ENCODE measurements at regions not wholly inside any gene's neighbourhood (a gene's known extent, or its start where the extent isn't known, plus 50 kb on each side); places are given as distances from the start of the nearest gene placed in this dataset.

DNA sequence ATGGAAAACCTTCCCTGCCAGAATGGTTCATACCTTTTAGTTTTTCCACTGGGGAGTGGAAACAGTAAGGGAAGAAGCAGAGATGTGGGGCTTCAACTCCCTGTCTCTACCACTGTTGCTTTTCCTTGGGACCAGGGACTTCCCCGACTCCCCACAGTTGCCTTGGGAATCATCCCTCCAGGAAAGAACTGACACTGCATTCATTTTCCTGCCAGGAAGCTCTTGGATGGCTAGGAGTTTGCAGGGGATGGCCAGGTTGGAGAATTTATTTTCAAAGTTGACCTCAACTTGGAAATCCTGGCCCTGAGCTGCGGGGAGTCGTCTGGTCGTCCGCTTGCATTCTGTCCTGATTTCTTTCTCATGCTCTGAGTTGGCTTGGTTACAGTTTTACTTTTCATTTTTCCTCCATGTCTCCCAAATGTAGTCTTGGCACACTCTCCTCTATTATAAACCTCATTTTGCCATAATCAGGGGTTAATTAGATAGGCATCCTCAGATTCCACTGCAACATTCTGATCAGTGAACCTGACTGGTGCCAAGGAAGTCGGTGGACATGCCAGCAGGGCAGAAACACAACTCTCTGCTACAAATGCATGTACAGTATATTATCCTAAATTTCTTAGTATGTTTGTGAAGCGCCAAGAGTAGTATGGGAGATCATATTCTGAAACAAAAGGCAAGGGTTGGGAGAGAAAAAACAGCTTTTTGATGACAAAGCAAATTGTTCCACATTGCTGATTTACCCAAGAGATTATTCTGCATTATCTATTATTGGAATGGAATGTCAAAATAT is 220.5 kb upstream of the XYLT1 start:
- DNase-seq (ENCODE audit: low read depth in 3 of 3, low spot score in 2 of 3): no peak

DNA sequence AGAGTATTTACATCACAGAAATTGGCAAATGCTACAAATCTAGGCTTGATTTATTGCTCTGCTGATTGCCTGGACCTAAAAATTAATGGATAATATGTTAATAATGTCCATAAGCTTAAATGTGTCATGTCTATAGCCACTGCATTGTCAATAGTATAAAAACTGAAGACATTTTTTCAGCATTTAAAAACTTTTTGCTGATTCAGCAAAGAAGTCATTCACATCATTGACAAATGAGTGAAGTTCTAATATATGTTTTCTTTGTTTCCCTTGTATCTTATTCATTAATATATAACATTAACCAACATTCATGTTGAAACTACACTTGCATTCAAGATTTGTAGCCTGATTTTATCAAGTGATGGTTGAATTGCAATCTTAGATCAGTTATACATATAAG is 214.7 kb upstream of the XYLT1 start:
- no peak for DNase-seq (ENCODE audit: low read depth in 3 of 3, low spot score in 2 of 3)

DNA sequence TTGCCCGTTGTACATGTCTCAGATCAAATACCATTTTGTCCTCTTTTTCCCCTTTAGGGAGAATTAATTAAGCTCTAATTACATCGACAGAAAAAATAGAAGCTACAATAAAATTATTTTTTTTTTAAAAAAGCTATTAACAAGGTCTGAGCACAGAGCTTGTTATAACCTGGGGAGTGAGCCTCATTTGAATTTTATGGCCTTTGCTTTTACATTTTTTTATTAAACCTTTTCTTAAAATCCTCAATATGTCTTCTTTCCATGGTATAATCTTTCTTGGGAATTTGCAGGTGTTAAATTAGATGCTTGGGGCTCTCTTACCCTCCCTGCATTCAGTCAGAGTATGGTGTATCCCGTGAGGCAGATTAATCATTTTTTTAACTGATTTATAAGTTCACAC is 212.5 kb upstream of the XYLT1 start:
- DNase-seq (ENCODE audit: low read depth in 3 of 3, low spot score in 2 of 3): no peak

DNA sequence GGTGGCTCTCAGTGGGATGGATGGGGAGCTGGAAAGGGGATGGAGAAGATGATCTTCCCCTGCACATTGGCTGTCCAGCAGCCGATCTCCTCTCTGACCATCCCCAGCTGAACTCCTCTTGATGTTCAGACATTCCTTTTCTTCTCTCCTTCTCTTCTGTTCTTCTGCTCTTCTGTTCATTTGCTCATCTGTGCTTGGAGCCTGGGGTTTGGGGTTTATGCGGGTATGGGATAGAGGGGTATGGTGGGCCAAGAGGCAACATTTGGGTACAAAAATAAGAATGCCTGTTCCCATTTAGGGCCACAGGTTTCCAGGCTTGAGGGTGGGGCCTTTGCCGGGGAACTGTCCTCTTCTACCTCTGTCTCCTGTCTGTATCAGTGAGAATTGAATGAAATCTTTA is 205.4 kb upstream of the XYLT1 start:
- DNase-seq (ENCODE audit: low read depth in 3 of 3, low spot score in 2 of 3): no peak

DNA sequence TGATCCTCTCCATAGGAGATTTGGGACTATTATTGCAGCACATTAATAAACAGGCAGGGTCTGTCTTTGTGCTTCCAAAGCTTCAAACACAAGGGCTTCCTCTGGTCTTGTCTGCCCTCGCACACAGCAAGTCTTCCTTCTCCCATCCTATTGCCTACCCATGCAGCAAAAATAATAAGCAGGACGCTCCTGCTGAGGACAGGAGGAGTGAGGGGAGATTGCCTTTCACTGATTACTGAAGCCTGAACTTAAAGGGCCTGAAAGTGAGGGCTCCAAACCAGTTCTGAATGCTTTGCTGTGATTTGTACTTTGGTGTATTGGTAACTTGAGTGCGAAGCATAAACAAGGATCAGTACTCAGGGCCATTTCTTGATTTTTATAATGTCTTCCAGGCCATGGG is 197.6 kb upstream of the XYLT1 start:
- DNase-seq (ENCODE audit: low read depth in 3 of 3, low spot score in 2 of 3): no peak

DNA sequence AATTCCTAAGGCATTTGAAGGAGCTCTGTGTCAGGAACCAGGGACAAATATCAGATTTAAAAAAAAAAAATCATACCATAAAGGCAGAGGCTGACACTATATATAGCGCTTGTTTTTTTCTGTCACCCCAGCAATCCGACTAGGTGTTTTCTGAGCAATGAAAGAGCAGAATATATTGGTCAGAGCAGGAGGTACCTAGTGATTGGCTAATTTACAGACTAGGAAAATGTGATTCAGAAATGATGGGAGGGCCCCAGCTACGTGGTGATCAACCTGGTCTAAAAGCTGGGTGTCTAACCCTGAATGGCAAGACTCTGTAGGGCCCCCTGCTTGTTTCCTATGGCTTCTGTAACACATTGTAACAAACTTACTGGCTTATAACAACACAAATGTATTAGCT is 195.5 kb upstream of the XYLT1 start:
- no peak for DNase-seq (ENCODE audit: low read depth in 3 of 3, low spot score in 2 of 3)

DNA sequence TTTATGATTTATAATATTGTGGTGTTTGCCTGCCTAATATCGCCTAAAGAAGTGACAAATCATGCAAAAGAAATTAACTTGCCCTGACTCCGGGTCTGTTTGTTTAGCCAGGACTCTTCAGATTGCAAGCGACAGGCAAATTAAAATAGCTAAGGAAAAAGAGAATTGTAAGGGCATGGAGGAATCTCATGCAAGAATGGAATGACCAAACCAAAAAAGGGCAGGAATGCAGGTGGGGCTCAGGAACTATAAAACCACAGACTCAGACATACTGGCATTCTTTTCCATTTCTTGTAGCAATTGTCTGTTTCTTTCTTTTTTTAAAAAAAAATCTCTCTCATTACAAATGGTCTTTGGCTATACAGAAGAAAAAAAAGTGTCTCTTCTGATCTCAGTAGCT is 188.1 kb upstream of the XYLT1 start:
- no peak for DNase-seq (ENCODE audit: low read depth in 3 of 3, low spot score in 2 of 3)

DNA sequence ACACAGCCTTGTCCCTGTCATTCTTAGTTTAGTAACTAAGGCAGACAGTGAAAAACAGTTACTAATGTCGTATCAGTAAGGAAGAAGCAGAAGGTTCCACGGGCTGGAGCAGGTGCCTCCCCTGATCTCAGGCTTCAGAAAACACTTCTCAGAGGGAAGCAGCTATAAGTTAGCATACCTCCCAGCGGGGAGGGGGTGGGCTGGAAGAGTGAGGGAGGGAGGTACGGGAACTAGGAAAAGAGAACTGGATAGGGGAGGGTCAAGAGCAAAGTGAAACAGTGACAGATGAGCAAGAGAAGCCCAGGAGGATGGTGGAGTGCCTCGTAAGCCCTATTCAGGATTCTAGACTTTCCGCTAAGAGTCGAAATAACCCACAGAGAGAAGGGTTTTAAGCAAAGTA is 186.3 kb upstream of the XYLT1 start:
- DNase-seq (ENCODE audit: low read depth in 3 of 3, low spot score in 2 of 3): no peak

DNA sequence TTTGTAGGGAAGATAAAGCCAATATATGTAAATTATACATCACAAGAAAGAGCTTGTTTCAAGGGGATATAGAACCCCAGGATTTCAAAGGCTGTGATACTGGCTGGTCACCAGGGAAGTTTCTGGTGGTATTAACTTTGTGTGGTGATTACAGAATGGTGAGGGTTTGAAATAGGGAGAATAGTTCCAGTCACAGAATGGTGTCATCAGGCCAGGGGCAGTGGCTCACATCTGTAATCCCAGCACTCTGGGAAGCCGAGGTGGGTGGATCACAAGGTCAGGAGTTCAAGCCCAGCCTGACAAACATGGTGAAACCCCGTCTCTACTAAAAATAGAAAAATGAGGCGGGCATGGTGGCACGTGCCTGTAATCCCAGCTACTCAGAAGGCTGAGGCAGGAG is 183.8 kb upstream of the XYLT1 start:
- DNase-seq (ENCODE audit: low read depth in 3 of 3, low spot score in 2 of 3): no peak

DNA sequence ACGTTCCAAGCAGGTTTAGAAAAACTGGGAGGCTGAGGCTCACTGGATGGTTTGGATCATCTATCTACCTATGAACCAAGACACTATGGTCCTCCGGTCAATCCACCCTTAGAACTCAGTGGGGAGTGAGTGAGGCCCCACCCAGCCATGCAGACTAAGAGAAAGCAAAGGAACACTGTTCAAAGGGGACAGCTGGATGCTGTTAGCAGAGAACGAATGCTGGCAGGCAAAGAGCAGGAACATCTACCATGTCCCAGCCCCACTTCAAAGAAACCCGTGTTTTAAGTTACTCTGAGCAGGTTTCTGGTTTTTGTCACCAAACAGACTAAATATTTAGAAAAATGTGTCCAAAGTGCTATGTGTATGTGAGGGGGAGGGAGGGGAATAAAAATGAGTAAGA is 183.4 kb upstream of the XYLT1 start:
- DNase-seq (ENCODE audit: low read depth in 3 of 3, low spot score in 2 of 3): no peak

DNA sequence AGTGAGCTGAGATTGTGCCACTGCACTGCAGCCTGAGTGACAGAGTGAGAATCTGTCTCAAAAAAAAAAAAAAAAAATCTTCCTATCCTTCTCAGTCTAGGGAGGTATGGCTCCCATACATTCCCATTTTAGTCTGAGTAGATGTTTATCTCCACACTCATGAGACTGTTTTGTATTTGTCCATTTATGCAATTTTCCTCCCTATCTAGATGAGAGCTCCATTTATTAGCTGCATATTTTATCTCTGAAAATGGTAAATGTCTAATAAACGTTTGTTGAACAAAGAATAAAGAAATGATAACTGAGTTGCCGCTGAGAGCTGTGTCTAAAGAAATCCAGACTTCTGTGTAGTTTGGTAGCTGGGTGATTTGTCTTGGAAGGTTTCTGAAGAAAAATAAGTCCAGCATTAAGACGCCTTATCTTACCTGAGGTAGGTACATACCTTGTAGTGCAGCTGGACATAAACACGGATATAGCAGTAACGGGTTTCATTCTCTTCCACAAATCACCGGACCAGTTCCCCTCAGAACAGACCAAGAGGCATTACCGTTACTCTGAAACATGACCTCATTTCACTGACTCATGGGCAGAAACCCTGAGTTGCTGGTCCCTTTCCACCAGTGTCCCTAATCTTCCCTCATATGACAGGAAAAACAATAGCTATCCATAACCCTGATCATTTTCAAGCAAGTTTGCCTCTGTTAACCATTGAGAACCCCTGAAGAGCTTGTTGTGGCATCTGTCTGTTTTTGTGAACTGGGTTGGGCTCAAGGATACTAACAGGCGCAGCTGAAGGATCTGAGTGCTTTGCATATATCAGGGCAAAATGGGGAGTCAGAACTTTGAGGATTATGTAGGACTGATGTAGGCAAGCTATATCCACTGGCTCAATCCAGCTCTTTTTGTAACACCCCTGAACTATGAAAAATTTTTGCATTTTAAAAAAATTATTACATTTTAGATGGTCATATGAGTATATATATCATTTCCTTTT is 177.4 kb upstream of the XYLT1 start:
- no peak for DNase-seq (ENCODE audit: low read depth in 3 of 3, low spot score in 2 of 3)

DNA sequence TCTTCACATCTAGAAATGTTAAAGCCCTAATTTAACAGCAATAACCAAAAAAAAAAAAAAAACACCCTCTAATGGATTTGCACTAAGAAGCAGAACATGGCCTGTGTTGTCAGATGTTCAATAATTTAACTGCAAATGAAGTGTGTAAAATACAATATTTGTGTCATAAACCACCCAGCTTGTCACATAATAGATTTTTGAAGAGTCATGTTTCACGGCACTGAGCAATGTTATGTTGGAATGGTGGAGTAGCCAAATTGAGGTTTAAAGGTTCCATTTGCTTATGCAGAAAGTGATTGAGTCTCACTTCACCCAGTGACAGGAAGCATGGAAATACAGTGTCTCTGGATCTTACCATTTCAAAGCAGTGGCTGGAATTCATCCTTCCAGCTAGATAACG is 173.2 kb upstream of the XYLT1 start:
- no peak for DNase-seq (ENCODE audit: low read depth in 3 of 3, low spot score in 2 of 3)

DNA sequence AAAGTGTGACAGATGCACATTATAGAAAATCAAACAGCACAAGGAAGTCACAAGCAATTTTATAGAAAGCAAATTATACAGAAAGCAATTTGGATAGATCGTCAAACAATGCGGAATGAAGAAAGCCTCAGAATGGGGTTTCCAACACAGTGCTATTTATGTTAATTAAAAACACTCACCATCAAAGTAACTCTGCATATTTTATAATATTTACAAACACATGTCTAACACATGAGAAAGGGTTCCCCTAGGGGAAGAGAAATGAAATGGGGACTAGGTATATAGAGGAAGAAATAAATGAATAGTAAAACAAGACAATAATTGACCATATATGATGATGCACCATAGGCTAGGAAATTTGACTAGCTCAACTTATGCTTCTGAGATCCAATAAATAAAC is 171.2 kb upstream of the XYLT1 start:
- DNase-seq (ENCODE audit: low read depth in 3 of 3, low spot score in 2 of 3): no peak

DNA sequence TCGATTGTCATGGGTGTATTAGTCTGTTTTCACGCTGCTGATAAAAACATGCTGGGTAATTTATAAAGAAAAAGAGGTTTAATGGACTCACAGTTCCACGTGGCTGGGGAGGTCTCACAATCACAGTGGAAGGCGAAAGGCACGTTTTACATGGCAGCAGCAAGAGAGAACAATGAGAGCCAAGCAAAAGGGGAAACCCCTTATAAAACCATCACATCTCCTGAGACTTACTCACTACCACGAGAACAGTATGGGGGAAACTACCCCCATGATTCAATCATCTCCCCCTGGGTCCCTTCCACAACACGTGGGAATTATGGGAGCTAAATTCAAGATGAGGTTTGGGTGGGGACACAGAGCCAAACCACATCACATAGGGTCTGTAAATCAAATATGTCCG is 167.4 kb upstream of the XYLT1 start:
- no peak for DNase-seq (ENCODE audit: low read depth in 3 of 3, low spot score in 2 of 3)

DNA sequence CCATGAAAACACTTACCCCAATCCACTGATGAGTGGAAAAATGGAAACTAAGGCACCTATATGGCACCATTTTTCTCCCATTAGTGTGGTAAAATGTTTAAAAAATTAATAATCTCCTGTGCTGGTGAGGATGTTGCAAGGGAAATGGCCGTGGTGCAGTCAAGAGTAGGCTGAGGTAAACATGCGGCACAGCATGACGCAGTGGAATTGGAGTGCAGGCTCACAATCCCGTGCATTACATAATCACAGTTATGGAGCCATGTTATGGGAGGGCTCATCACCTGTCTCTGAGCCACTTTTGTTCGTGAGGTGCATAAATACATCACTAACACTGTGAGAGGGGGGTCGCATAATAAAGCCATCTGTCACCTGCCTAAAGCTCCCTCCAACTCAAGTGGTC is 164.4 kb upstream of the XYLT1 start:
- no peak for DNase-seq (ENCODE audit: low read depth in 3 of 3, low spot score in 2 of 3)

DNA sequence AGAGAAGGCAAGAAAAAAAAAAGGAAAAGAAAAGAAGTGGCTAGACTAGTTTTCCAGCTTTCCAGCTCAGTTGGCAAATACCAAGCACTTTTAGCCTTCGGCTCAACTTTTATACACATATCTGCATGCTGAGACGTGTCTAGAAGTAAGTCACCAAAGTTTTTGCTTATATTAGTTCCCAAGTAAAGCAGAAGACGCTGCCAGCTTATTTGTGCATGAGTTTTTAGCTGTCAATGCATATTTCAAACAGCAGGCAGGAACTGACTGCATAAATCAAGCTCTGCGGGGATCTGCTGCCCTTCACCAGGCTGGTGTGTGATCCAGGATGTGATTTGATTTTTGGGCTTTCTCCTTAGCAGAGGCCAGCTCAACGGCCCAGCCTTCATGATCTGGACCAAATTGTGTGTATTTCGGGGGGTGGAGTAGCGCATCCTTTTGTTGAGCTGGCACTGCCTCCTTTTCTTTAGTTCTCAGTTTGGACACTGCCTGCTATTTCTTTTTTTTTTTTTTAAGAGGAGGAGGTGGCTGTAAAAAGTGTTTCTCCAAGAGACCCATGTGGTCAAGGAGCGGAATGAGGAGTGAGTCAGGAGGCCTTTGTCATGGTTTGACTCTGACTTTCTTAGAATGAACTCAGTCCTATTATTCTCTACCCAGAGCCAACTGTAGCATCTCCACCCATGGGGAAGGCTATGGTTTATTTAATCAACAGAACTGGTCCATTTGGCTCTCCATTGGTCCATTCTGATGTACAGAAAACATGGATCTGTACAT is 162.6 kb upstream of the XYLT1 start:
- DNase-seq (ENCODE audit: low read depth in 3 of 3, low spot score in 2 of 3): no peak

DNA sequence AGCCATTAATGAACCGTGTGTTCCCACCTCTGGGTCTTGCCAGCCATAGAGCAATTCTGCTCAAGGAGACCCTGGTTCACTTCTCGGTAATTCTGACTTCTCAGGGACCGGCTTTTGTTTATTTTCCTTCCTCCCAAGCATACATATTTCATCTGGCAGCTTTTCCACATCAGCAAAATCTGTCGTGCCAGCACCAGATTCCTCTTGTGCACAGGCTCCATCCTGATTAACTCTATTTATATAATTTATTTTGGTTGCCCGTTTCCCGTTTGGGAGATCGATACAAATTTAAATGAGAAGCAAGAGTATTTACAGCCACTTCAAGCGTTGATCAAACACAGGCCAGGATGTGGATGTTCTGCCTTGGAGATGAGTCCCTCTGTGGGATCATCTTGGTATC is 161.9 kb upstream of the XYLT1 start:
- no peak for DNase-seq (ENCODE audit: low read depth in 3 of 3, low spot score in 2 of 3)

DNA sequence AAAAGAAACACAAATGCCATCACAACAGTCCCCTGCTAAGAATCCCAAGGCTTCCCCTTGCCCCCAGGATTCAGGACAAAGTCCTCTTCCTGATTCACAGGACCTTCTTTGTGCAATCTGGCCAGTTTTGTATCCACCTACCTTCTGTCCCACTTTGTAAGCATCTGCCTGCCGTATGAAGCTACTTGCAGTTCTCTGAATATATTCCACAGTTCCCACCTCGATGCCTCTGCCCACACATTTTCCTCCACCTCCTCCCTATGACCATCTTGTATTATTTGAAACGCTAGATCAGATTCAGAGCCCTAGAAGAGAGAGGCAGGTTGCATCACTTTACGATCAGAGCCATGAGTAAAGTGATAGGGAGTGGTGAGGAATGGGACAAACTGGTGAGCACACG is 159.2 kb upstream of the XYLT1 start:
- no peak for DNase-seq (ENCODE audit: low read depth in 3 of 3, low spot score in 2 of 3)

DNA sequence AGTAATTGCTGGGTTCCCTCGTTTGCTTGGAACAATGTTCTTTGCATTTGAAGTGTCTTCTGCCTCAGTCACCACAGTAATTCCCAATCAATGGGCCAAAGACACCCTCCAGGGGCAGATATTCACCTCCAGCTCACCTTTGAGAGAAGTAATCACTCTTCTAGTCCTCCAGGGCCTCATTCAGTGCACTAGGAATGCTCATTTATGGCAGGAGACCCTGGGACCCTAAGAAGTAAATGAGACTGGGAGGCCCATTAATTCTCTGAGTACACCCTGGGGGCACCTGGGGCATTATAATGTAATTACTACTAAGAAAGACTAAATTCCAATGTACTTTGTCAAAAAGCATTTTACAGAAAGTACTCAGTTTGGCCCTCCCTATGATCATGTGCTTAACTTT is 158.2 kb upstream of the XYLT1 start:
- DNase-seq (ENCODE audit: low read depth in 3 of 3, low spot score in 2 of 3): no peak

DNA sequence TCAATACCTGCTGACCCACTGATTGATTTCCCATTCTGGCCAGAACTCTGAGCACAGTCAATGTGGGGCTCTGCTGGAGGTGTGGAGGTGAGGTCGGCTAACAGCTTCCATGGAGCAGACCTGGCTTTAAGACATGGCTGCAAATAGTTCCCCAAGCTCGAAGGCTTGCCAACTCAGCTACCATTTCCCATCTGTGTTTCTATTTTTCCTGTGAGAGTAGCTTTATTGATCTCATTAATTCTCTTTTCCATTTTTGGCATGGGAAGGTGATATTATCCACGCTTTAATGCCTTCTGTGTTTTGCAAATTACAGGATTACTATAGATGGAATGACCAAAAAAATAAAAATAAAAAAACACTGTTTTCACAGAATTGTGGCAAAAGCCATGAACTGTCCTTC is 151.6 kb upstream of the XYLT1 start:
- DNase-seq (ENCODE audit: low read depth in 3 of 3, low spot score in 2 of 3): no peak

DNA sequence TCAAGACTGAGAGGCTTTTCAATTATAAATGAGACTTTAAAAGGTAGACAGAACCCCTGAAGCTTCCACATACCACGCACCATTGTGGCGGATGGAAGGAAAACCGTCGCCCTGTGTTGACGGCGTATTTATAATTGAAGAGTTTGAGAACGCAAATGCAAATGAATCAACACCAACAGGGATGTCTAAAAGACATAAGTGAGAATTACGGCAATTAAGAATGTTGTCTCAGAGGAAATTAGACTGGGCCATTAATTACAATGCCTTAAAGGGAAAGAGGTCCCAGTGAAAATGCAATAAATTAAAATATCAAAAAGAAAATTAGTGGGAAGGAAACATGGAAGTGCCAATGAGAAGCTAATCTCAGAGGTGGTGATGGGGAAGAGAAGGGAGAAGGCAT is 148.5 kb upstream of the XYLT1 start:
- no peak for DNase-seq (ENCODE audit: low read depth in 3 of 3, low spot score in 2 of 3)
